GM18511 (cell line): ENCODE measurements at regions not wholly inside any gene's neighbourhood (a gene's known extent, or its start where the extent isn't known, plus 50 kb on each side); places are given as distances from the start of the nearest gene placed in this dataset.

ENCODE experiments used
- ATAC-seq: cut with Tn5 transposase; IDR thresholded peaks from one replicate; pipeline ENCODE4 v1.9.1; 2021; ENCODE audit warnings: mild to moderate bottlenecking, moderate library complexity; ENCODE audit not compliant: unreplicated experiment

GRCh38 chr4:180866933-180867643, 1376.1 kb upstream of the TENM3 start:
- no peak for ATAC-seq

- no peak for ATAC-seq
Measured at GRCh38 chr4:180870623-180871022, 1372.6 kb upstream of the TENM3 start.

GRCh38 chr4:180898305-180898704, 1344.9 kb upstream of the TENM3 start:
- ATAC-seq = no peak

GRCh38 chr4:180900781-180901180, 1342.4 kb upstream of the TENM3 start:
- ATAC-seq = no peak

GRCh38 chr4:180909279-180909678, 1333.9 kb upstream of the TENM3 start:
- no peak for ATAC-seq

GRCh38 chr4:180913750-180914149, 1329.5 kb upstream of the TENM3 start:
- no peak for ATAC-seq

- ATAC-seq = no peak
Measured at GRCh38 chr4:180923486-180923885, 1319.7 kb upstream of the TENM3 start.

- no peak for ATAC-seq
Measured at GRCh38 chr4:180925805-180926204, 1317.4 kb upstream of the TENM3 start.

- ATAC-seq = no peak
Measured at GRCh38 chr4:180926277-180926676, 1316.9 kb upstream of the TENM3 start.

- ATAC-seq = no peak
Measured at GRCh38 chr4:180932370-180933001, 1310.7 kb upstream of the TENM3 start.

GRCh38 chr4:180937083-180937482, 1306.1 kb upstream of the TENM3 start:
- no peak for ATAC-seq

GRCh38 chr4:180940680-180941079, 1302.5 kb upstream of the TENM3 start:
- no peak for ATAC-seq

- no peak for ATAC-seq
Measured at GRCh38 chr4:180942367-180942916, 1300.8 kb upstream of the TENM3 start.

GRCh38 chr4:180946188-180946587, 1297.0 kb upstream of the TENM3 start:
- no peak for ATAC-seq

- ATAC-seq = no peak
Measured at GRCh38 chr4:180947425-180947824, 1295.8 kb upstream of the TENM3 start.

- no peak for ATAC-seq
Measured at GRCh38 chr4:180949424-180950213, 1293.6 kb upstream of the TENM3 start.

GRCh38 chr4:180950377-180950776, 1292.8 kb upstream of the TENM3 start:
- no peak for ATAC-seq

GRCh38 chr4:180951312-180951711, 1291.9 kb upstream of the TENM3 start:
- ATAC-seq = no peak

- ATAC-seq = no peak
Measured at GRCh38 chr4:180953572-180953971, 1289.6 kb upstream of the TENM3 start.

GRCh38 chr4:180960743-180961401, 1282.3 kb upstream of the TENM3 start:
- no peak for ATAC-seq

GRCh38 chr4:180962268-180962667, 1280.9 kb upstream of the TENM3 start:
- ATAC-seq = no peak
